AG09309 (cell line): ENCODE measurements at regions not wholly inside any gene's neighbourhood (a gene's known extent, or its start where the extent isn't known, plus 50 kb on each side); places are given as distances from the start of the nearest gene placed in this dataset.

Experiments used
- DNase-seq: peaks from one replicate; pipeline ENCODE4 v3.0.0-alpha.2; 2010; ENCODE audit warnings: low read depth
- H3K4me3 ChIP-seq: 2 replicates; pipeline ENCODE4 v1.5.1; 2011; ENCODE audit warnings: mild to moderate bottlenecking, low read depth, low read length, moderate library complexity; ENCODE audit not compliant: control insufficient read depth
- TF ChIP-seq, protein P1 (sequence below): IDR thresholded peaks from 2 replicates; pipeline ENCODE4 v1.5.1; 2011; ENCODE audit warnings: mild to moderate bottlenecking, low read depth, low read length, inconsistent platforms; ENCODE audit not compliant: insufficient read depth, control insufficient read depth; ENCODE audit errors: missing control alignments

DNA sequence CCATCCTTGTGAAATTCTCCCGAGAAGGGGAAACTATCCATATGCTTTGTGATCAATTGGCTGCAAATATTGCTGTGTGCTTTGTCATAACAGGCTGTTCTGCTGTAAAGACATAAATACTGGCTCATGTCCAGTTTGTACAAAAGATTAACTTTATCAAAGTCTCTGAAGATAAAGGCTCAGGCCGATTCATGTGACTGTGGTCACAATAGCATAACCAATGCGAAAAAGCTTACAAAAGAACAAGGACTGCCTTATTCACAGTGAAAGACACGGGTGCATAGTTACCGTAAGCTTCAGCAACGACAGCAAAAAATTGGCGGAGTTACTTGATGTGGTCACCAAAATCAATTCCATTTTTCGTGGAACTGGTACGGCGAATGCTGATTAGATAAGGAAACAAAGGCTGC is 173.6 kb upstream of the CHRM3 start:
- no peak for DNase-seq
- TF ChIP-seq, protein P1, sequence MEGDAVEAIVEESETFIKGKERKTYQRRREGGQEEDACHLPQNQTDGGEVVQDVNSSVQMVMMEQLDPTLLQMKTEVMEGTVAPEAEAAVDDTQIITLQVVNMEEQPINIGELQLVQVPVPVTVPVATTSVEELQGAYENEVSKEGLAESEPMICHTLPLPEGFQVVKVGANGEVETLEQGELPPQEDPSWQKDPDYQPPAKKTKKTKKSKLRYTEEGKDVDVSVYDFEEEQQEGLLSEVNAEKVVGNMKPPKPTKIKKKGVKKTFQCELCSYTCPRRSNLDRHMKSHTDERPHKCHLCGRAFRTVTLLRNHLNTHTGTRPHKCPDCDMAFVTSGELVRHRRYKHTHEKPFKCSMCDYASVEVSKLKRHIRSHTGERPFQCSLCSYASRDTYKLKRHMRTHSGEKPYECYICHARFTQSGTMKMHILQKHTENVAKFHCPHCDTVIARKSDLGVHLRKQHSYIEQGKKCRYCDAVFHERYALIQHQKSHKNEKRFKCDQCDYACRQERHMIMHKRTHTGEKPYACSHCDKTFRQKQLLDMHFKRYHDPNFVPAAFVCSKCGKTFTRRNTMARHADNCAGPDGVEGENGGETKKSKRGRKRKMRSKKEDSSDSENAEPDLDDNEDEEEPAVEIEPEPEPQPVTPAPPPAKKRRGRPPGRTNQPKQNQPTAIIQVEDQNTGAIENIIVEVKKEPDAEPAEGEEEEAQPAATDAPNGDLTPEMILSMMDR = no peak

GRCh38 chr1:239209591-239209990 is 176.8 kb upstream of the CHRM3 start:
- no peak overlapping the region for H3K4me3 ChIP-seq
- no peak for DNase-seq

More for the DNA sequence above, 173.6 kb upstream of the CHRM3 start:
- H3K4me3 ChIP-seq = no peak overlapping the region

GRCh38 chr1:239204401-239204800 is 182.0 kb upstream of the CHRM3 start:
- no peak overlapping the region for H3K4me3 ChIP-seq
- DNase-seq = no peak
- TF ChIP-seq, protein P1 = no peak

More at GRCh38 chr1:239209591-239209990, 176.8 kb upstream of the CHRM3 start:
- TF ChIP-seq, protein P1 = no peak

GRCh38 chr1:239197871-239198270 is 188.5 kb upstream of the CHRM3 start:
- TF ChIP-seq, protein P1 = no peak
- no peak for DNase-seq
- H3K4me3 ChIP-seq = no peak overlapping the region

GRCh38 chr1:239189998-239190512 is 196.3 kb upstream of the CHRM3 start:
- TF ChIP-seq, protein P1 = no peak
- no peak overlapping the region for H3K4me3 ChIP-seq
- no peak for DNase-seq

GRCh38 chr1:239186487-239186886 is 199.9 kb upstream of the CHRM3 start:
- H3K4me3 ChIP-seq = no peak overlapping the region
- DNase-seq = no peak
- TF ChIP-seq, protein P1 = no peak

- TF ChIP-seq, protein P1 = no peak
- DNase-seq = no peak
- no peak overlapping the region for H3K4me3 ChIP-seq
Observed at GRCh38 chr1:239185245-239185619, 201.1 kb upstream of the CHRM3 start.
